WTC11 (cell line): ENCODE measurements at regions not wholly inside any gene's neighbourhood (a gene's known extent, or its start where the extent isn't known, plus 50 kb on each side); places are given as distances from the start of the nearest gene placed in this dataset.

Experiments
- CREM ChIP-seq: sonication (generic); formaldehyde crosslinking; IDR thresholded peaks from 2 replicates; pipeline ENCODE4 v1.8.1; 2022; ENCODE audit warnings: mild to moderate bottlenecking, missing genetic modification reagents, moderate library complexity
- CTCF ChIP-seq: fragments of 200-600 bp; IDR thresholded peaks from 2 replicates; pipeline ENCODE4 v1.8.0; 2022; ENCODE audit warnings: antibody characterized with exemption
- JUN ChIP-seq: sonication (generic); formaldehyde crosslinking; IDR thresholded peaks from 2 replicates; pipeline ENCODE4 v1.8.0; 2023; ENCODE audit warnings: mild to moderate bottlenecking, missing genetic modification reagents
- SP1 ChIP-seq: sonication (generic); formaldehyde crosslinking; conservative IDR thresholded peaks from 2 replicates; pipeline ENCODE4 v1.8.1; 2022; ENCODE audit warnings: missing genetic modification reagents

GRCh38 chr2:59892398-59892797 lies 661.1 kb downstream of the BCL11A start:
- no peak for TF ChIP-seq JUN (CRISPR knock-in tag)
- TF ChIP-seq CTCF = no peak
- TF ChIP-seq SP1 (CRISPR knock-in tag) = no peak
- no peak for TF ChIP-seq CREM
